ENCODE measurements at regions not wholly inside any gene's neighbourhood (a gene's known extent, or its start where the extent isn't known, plus 50 kb on each side); places are given as distances from the start of the nearest gene placed in this dataset.
"Not testable (repeated sequence)": the region's sequence is repeated elsewhere in the genome, so short reads cannot be mapped to it uniquely, and the experiment has no call there.

GRCh38 chr7:145831616-145832206, 284.9 kb upstream of the CNTNAP2 start:
- no peak for TF ChIP-seq CTCF (IDR thresholded peaks at IDR 0.05; ENCODE audit: low read depth, low read length)

GRCh38 chr7:145817687-145818086, 298.9 kb upstream of the CNTNAP2 start:
- DNase-seq (ENCODE audit: low read depth): no peak
- H3K4me3 ChIP-seq (ENCODE audit: low read depth, low read length): no peak overlapping the region
- no peak for TF ChIP-seq MYC (IDR thresholded peaks at IDR 0.05; ENCODE audit: low read depth, low read length)
- no peak for TF ChIP-seq CTCF (IDR thresholded peaks at IDR 0.05; ENCODE audit: low read depth, low read length)
- TF ChIP-seq POLR2A (IDR thresholded peaks at IDR 0.05; ENCODE audit: extremely low read depth, insufficient read length): no peak
- TF ChIP-seq, protein P1, sequence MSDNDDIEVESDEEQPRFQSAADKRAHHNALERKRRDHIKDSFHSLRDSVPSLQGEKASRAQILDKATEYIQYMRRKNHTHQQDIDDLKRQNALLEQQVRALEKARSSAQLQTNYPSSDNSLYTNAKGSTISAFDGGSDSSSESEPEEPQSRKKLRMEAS (IDR thresholded peaks at IDR 0.05; ENCODE audit: low read depth, low read length): no peak

More at GRCh38 chr7:145831616-145832206, 284.9 kb upstream of the CNTNAP2 start:
- no peak for DNase-seq (ENCODE audit: low read depth)
- H3K4me3 ChIP-seq (ENCODE audit: low read depth, low read length): no peak overlapping the region

DNA sequence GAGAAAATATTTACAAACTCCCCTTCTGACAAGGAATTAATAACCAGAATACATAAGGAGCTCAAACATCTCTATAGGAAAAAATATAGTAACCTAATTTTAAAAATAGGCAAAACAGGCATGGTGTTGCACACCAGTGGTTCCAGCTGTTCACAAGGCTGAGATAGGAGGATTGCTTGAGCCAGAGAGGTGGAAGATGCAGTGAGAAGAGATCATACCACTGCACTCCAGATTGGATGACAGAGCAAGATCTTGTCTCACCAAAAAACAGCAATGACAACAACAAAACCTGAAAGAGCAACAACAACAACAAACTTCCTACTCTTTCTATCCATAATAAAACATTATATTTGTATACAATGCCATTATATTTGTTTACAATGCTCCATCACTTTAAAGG, 304.4 kb upstream of the CNTNAP2 start:
- TF ChIP-seq, protein P1 (IDR thresholded peaks at IDR 0.05; ENCODE audit: low read depth, low read length): no peak
- no peak for TF ChIP-seq MYC (IDR thresholded peaks at IDR 0.05; ENCODE audit: low read depth, low read length)
- TF ChIP-seq CTCF (IDR thresholded peaks at IDR 0.05; ENCODE audit: low read depth, low read length): no peak
- no peak for TF ChIP-seq POLR2A (IDR thresholded peaks at IDR 0.05; ENCODE audit: extremely low read depth, insufficient read length)
- no peak for DNase-seq (ENCODE audit: low read depth)

GRCh38 chr7:145805496-145805895, 311.1 kb upstream of the CNTNAP2 start:
- H3K4me3 ChIP-seq (ENCODE audit: low read depth, low read length); DNase-seq (ENCODE audit: low read depth): not testable (repeated sequence)

More for the DNA sequence above, 304.4 kb upstream of the CNTNAP2 start:
- H3K4me3 ChIP-seq (ENCODE audit: low read depth, low read length): no peak overlapping the region

DNA sequence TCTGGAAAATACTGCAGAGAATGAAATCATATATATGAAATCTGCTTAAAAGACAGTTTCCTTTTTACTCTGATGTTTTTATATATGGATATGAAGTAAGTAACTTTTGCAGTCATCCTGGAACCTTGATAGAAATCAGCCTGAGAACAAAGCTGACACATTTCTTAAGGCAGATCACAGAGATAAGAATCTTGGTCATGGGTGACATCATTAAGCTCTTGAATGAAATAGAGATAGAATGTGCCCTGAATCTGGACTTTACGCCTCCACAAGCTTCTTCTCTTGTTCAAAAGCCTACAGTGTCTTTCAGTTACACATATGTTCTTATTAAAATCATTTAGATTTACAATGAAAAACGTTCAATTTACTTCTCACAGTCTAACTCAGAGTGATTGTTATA, 319.1 kb upstream of the CNTNAP2 start:
- TF ChIP-seq POLR2A (IDR thresholded peaks at IDR 0.05; ENCODE audit: extremely low read depth, insufficient read length) (no peak), MYC (IDR thresholded peaks at IDR 0.05; ENCODE audit: low read depth, low read length) (no peak), CTCF (IDR thresholded peaks at IDR 0.05; ENCODE audit: low read depth, low read length) (no peak)
- TF ChIP-seq, protein P1 (IDR thresholded peaks at IDR 0.05; ENCODE audit: low read depth, low read length): no peak
- DNase-seq (ENCODE audit: low read depth): no peak
- no peak overlapping the region for H3K4me3 ChIP-seq (ENCODE audit: low read depth, low read length)

GRCh38 chr7:145795132-145795531, 321.5 kb upstream of the CNTNAP2 start:
- TF ChIP-seq MYC (IDR thresholded peaks at IDR 0.05; ENCODE audit: low read depth, low read length) (no peak), POLR2A (IDR thresholded peaks at IDR 0.05; ENCODE audit: extremely low read depth, insufficient read length) (no peak), CTCF (IDR thresholded peaks at IDR 0.05; ENCODE audit: low read depth, low read length) (no peak)
- TF ChIP-seq, protein P1 (IDR thresholded peaks at IDR 0.05; ENCODE audit: low read depth, low read length): no peak
- no peak overlapping the region for H3K4me3 ChIP-seq (ENCODE audit: low read depth, low read length)
- no peak for DNase-seq (ENCODE audit: low read depth)

All from NB4 (cell line).